WERI-Rb-1 (cell line): ENCODE measurements at regions not wholly inside any gene's neighbourhood (a gene's known extent, or its start where the extent isn't known, plus 50 kb on each side); places are given as distances from the start of the nearest gene placed in this dataset.
"Not testable (repeated sequence)": the region's sequence is repeated elsewhere in the genome, so short reads cannot be mapped to it uniquely, and the experiment has no call there.

Experiments
- DNase-seq: peaks from one replicate; pipeline ENCODE4 v3.0.0-alpha.2; 2020
- H3K27ac ChIP-seq: fragments of 250-450 bp; sonication (Bioruptor Pico); 2 replicates; pipeline ENCODE4 v1.5.1; 2020; ENCODE audit warnings: mild to moderate bottlenecking, moderate library complexity
- H3K27me3 ChIP-seq: fragments of 250-450 bp; sonication (Bioruptor Pico); 2 replicates; pipeline ENCODE4 v1.5.1; 2021; ENCODE audit warnings: mild to moderate bottlenecking, low read depth, moderate library complexity; ENCODE audit not compliant: insufficient read depth, severe bottlenecking
- H3K36me3 ChIP-seq: fragments of 250-450 bp; sonication (Bioruptor Pico); 2 replicates; pipeline ENCODE4 v1.5.1; 2020; ENCODE audit warnings: mild to moderate bottlenecking, moderate library complexity
- H3K4me3 ChIP-seq: 2 replicates; pipeline ENCODE4 v1.5.1; 2011; ENCODE audit warnings: low read depth, mild to moderate bottlenecking, control low read depth, low read length
- H3K9me3 ChIP-seq: fragments of 250-450 bp; sonication (Bioruptor Pico); 2 replicates; pipeline ENCODE4 v1.5.1; 2021; ENCODE audit warnings: mild to moderate bottlenecking, moderate library complexity; ENCODE audit not compliant: severe bottlenecking
- CTCF ChIP-seq: IDR thresholded peaks from 2 replicates; pipeline ENCODE4 v1.5.1; 2011; ENCODE audit warnings: low read depth, mild to moderate bottlenecking, control low read depth, inconsistent platforms, low read length

DNA sequence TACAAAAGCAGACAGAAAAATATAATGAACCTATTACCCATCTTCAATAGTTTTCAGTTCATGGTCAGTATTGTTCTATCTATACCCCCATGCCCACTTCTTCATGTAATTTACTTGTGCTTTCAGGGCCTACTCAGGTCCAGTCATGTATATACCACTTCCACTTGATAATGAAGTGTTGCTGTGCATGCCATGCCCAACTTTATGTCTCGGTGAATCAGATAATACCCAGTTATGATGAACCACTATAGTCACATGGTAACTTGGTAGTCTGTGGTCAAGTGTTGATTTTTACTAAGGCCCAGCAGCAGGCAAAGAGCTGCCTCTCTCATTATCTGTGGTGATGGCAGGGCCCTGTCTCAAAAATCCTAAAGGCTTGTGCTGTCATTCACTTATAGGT, 70.7 kb upstream of the IL33 start:
- Histone ChIP-seq H3K27ac (no peak overlapping the region), H3K27me3 (no peaks in the 10 kb centered on the region), H3K36me3 (no peaks in the 10 kb centered on the region), H3K4me3 (no peak overlapping the region), H3K9me3 (no peaks in the 10 kb centered on the region)
- no peak for DNase-seq
- TF ChIP-seq CTCF = no peak

- no peak overlapping the region for H3K4me3 ChIP-seq
- H3K9me3 ChIP-seq = no peaks in the 10 kb centered on the region
- no peak overlapping the region for H3K27ac ChIP-seq
- H3K27me3 ChIP-seq = no peaks in the 10 kb centered on the region
- no peak for TF ChIP-seq CTCF
- no peak for DNase-seq
- no peaks in the 10 kb centered on the region for H3K36me3 ChIP-seq
Measured at GRCh38 chr9:6142799-6143454, 72.7 kb upstream of the IL33 start.

- not testable (repeated sequence) for H3K36me3 ChIP-seq, H3K9me3 ChIP-seq, H3K4me3 ChIP-seq, H3K27ac ChIP-seq, DNase-seq, H3K27me3 ChIP-seq
Measured at GRCh38 chr9:6135780-6136179, 79.8 kb upstream of the IL33 start.

- Histone ChIP-seq H3K4me3 (no peak overlapping the region), H3K9me3 (no peaks in the 10 kb centered on the region), H3K36me3 (no peaks in the 10 kb centered on the region), H3K27ac (no peak overlapping the region), H3K27me3 (peaks cover 5% of the 10 kb centered on the region)
- no peak for TF ChIP-seq CTCF
- no peak for DNase-seq
Measured at GRCh38 chr9:6134661-6135180, 80.9 kb upstream of the IL33 start.

- no peak overlapping the region for H3K4me3 ChIP-seq
- no peaks in the 10 kb centered on the region for H3K36me3 ChIP-seq
- DNase-seq = no peak
- H3K9me3 ChIP-seq = no peaks in the 10 kb centered on the region
- no peak overlapping the region for H3K27ac ChIP-seq
- H3K27me3 ChIP-seq = peaks cover 5% of the 10 kb centered on the region
- no peak for TF ChIP-seq CTCF
Measured at GRCh38 chr9:6133346-6134063, 82.1 kb upstream of the IL33 start.

- no peak for DNase-seq
- Histone ChIP-seq H3K27ac (no peak overlapping the region), H3K36me3 (no peaks in the 10 kb centered on the region), H3K27me3 (peaks cover 5% of the 10 kb centered on the region), H3K9me3 (no peaks in the 10 kb centered on the region), H3K4me3 (no peak overlapping the region)
- no peak for TF ChIP-seq CTCF
Measured at GRCh38 chr9:6132650-6133049, 83.0 kb upstream of the IL33 start.
